GM23248 (cell line): ENCODE measurements at regions not wholly inside any gene's neighbourhood (a gene's known extent, or its start where the extent isn't known, plus 50 kb on each side); places are given as distances from the start of the nearest gene placed in this dataset.

ENCODE experiments used
- EZH2 ChIP-seq: fragments of 200-600 bp; sonication (generic); IDR thresholded peaks from 2 replicates; pipeline ENCODE4 v1.6.1; 2018; ENCODE audit warnings: antibody characterized with exemption, mild to moderate bottlenecking; ENCODE audit not compliant: insufficient read depth, poor library complexity, severe bottlenecking
- EZH2phosphoT487 ChIP-seq: fragments of 200-600 bp; sonication (generic); IDR thresholded peaks from 2 replicates; pipeline ENCODE4 v1.6.1; 2018; ENCODE audit warnings: antibody characterized with exemption, moderate library complexity, mild to moderate bottlenecking, low read depth; ENCODE audit not compliant: insufficient read depth

DNA sequence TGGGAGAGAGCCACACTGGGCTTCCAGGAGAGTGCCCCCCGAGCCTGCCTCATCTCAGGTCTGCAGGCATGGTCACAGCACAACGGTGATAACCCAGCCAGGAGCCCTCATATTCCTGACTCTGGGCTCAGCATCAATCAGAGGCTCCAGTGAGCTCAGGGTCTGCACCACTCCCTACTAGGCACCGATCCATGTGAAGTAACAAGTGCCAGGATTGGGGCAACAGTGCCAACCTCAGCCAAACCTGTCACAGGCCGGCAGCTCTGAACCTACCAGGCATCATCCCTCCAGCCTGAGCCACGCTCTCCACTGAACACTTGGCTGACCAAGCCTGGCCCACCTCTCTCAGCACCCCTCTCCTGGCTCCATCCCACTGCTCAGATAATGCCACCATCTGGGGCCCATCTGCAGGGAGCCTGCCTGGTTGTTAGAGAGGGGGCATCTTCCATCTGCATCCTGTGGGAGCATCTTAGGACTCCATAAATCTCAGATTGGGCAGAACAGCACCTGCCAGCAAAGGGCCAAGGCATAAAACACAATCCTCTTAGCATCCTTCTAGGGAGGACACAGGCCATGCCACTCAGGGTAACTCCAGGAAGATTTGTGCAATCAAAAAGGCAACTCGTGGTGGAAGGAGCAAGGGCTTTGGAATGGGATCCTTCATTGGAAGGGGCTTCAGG, 213.7 kb upstream of the CSF3R start:
- TF ChIP-seq EZH2 (no peak), EZH2phosphoT487 (no peak)
